HL-60 (cell line): ENCODE measurements at regions not wholly inside any gene's neighbourhood (a gene's known extent, or its start where the extent isn't known, plus 50 kb on each side); places are given as distances from the start of the nearest gene placed in this dataset.

Source experiments
- DNase-seq, 2 experiments: peaks; one replicate each; pipeline ENCODE4 v3.0.0-alpha.2; 2010 to 2020; ENCODE audit warnings: low read depth in 1 of 2, low spot score in 1 of 2
- H3K27ac ChIP-seq: fragments of 250-450 bp; sonication (Bioruptor Pico); replicated peaks from 2 replicates; pipeline ENCODE4 v1.5.1; 2020; ENCODE audit warnings: mild to moderate bottlenecking, moderate library complexity
- H3K27me3 ChIP-seq: fragments of 250-450 bp; sonication (Bioruptor Pico); 2 replicates; pipeline ENCODE4 v1.5.1; 2021; ENCODE audit warnings: mild to moderate bottlenecking, moderate library complexity; ENCODE audit not compliant: insufficient read depth, poor library complexity, severe bottlenecking
- H3K4me3 ChIP-seq: replicated peaks from 2 replicates; pipeline ENCODE4 v1.5.1; 2011; ENCODE audit warnings: mild to moderate bottlenecking, control low read depth, low read length; ENCODE audit not compliant: insufficient read depth
- CTCF ChIP-seq: IDR thresholded peaks from one replicate; pipeline ENCODE4 v1.5.1; 2011; ENCODE audit warnings: low read length, control low read depth, inconsistent platforms; ENCODE audit not compliant: insufficient read depth
- GABPA ChIP-seq: IDR thresholded peaks from 2 replicates; pipeline ENCODE4 v1.6.1; 2012; ENCODE audit warnings: low read depth
- POLR2AphosphoS5 ChIP-seq: IDR thresholded peaks from 2 replicates; pipeline ENCODE4 v1.6.1; 2012; ENCODE audit warnings: low read depth
- REST ChIP-seq: IDR thresholded peaks from 2 replicates; pipeline ENCODE4 v1.6.1; 2012; ENCODE audit warnings: low read depth; ENCODE audit not compliant: insufficient replicate concordance
- SPI1 ChIP-seq: IDR thresholded peaks from 2 replicates; pipeline ENCODE4 v1.6.1; 2012; ENCODE audit warnings: low read depth, mild to moderate bottlenecking, borderline replicate concordance

GRCh38 chr9:80437825-80438224 lies 866.1 kb downstream of the TLE4 start:
- DNase-seq, result no peak
- TF ChIP-seq GABPA (no peak), SPI1 (no peak), CTCF (no peak), POLR2AphosphoS5 (no peak), REST (no peak)
- Histone ChIP-seq H3K4me3 (no peak overlapping the region), H3K27me3 (no peaks in the 10 kb centered on the region), H3K27ac (no peak overlapping the region)

- no peak for DNase-seq
- H3K4me3 ChIP-seq, result no peak overlapping the region
- TF ChIP-seq POLR2AphosphoS5, result no peak
- TF ChIP-seq SPI1, result no peak
- no peak for TF ChIP-seq GABPA
- TF ChIP-seq CTCF, result no peak
- TF ChIP-seq REST, result no peak
- no peak overlapping the region for H3K27ac ChIP-seq
- no peaks in the 10 kb centered on the region for H3K27me3 ChIP-seq
Observed at GRCh38 chr9:80437091-80437640, 865.4 kb downstream of the TLE4 start.

- no peak for DNase-seq
- H3K27ac ChIP-seq, result no peak overlapping the region
- H3K27me3 ChIP-seq, result no peaks in the 10 kb centered on the region
- TF ChIP-seq CTCF (no peak), REST (no peak), POLR2AphosphoS5 (no peak), SPI1 (no peak), GABPA (no peak)
- no peak overlapping the region for H3K4me3 ChIP-seq
Observed at GRCh38 chr9:80435591-80435990, 863.8 kb downstream of the TLE4 start.
